Naive B cell (primary cell): ENCODE measurements at regions not wholly inside any gene's neighbourhood (a gene's known extent, or its start where the extent isn't known, plus 50 kb on each side); places are given as distances from the start of the nearest gene placed in this dataset.
"Not testable (repeated sequence)": the region's sequence is repeated elsewhere in the genome, so short reads cannot be mapped to it uniquely, and the experiment has no call there.

ENCODE experiments used
- ATAC-seq, 2 donors: fragments of 150-1000 bp; cut with Tn5 transposase; 2 replicates each; pipeline ENCODE4 v1.10.0; 2021; ENCODE audit warnings: low read depth in 2 of 2, mild to moderate bottlenecking in 2 of 2, moderate library complexity in 2 of 2
- DNase-seq: peaks from one replicate; pipeline ENCODE4 v3.0.0; 2022
- H3K27ac Mint-ChIP-seq, 6 donors: one replicate each; pipeline ENCODE4 v1.8.0; 2020 to 2022; ENCODE audit warnings: mild to moderate bottlenecking in 6 of 6, mixed read lengths in 6 of 6, moderate library complexity in 5 of 6, inconsistent platforms in 2 of 6
- H3K27me3 Mint-ChIP-seq, 3 donors: one replicate each; pipeline ENCODE4 v1.8.0; 2021 to 2022; ENCODE audit warnings: mixed read lengths in 3 of 3, mild to moderate bottlenecking in 1 of 3
- H3K36me3 Mint-ChIP-seq, 2 donors: one replicate each; pipeline ENCODE4 v1.8.0; 2020 to 2022; ENCODE audit warnings: mixed read lengths in 2 of 2, inconsistent platforms in 1 of 2, mild to moderate bottlenecking in 1 of 2
- H3K4me1 Mint-ChIP-seq, 3 donors: one replicate each; pipeline ENCODE4 v1.8.0; 2020 to 2022; ENCODE audit warnings: mixed read lengths in 3 of 3, inconsistent platforms in 1 of 3, mild to moderate bottlenecking in 1 of 3, moderate library complexity in 1 of 3
- H3K4me3 Mint-ChIP-seq, 8 donors: one replicate each; pipeline ENCODE4 v1.8.0; 2020 to 2022; ENCODE audit warnings: mild to moderate bottlenecking in 8 of 8, mixed read lengths in 8 of 8, moderate library complexity in 8 of 8, inconsistent platforms in 2 of 8
- H3K9me3 Mint-ChIP-seq, 7 donors: one replicate each; pipeline ENCODE4 v1.8.0; 2020 to 2022; ENCODE audit warnings: mixed read lengths in 7 of 7, mild to moderate bottlenecking in 5 of 7, inconsistent platforms in 2 of 7, moderate library complexity in 1 of 7

DNA sequence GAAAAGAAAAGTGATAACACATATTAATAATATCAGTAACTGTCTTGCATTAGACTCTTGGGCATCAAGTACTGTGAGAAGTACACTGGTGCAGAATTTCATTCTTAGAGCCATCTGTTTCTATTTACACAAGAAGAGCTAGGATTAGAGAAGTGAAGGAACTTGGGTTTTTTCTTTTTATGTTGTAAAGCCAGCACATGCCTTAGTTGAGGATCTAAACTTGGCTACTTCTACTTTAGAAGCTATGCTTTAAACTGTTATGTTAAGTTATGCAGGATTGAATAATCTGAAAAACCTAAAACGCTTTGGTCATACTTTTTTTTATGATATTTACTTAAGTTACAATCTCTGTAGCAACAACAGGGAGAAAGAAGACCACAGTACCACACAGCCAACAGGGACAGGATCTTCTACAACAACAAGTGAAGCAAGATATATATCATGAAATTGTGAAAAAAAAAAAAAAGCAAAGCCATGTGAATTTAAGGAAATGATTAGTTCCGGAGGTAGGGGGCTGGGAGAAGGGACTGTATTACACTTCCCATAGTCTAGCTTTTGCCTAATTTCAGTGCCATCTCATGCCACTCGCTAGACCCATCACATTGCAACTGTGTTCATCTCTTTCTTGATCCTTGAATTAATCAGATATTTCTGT lies 305.1 kb upstream of the GOT2 start:
- Mint-ChIP-seq H3K27me3 (no peaks in the 10 kb centered on the region), H3K4me3 (no peak overlapping the region), H3K27ac (peak overlapping the region in 1 of 6 donors; percentile 74), H3K36me3 (no peaks in the 10 kb centered on the region), H3K9me3 (peaks cover 0 to 15% (median 7%) of the 10 kb centered on the region in 7 donors), H3K4me1 (no peaks in the 10 kb centered on the region)
- DNase-seq (no peak), ATAC-seq (no peak)

DNA sequence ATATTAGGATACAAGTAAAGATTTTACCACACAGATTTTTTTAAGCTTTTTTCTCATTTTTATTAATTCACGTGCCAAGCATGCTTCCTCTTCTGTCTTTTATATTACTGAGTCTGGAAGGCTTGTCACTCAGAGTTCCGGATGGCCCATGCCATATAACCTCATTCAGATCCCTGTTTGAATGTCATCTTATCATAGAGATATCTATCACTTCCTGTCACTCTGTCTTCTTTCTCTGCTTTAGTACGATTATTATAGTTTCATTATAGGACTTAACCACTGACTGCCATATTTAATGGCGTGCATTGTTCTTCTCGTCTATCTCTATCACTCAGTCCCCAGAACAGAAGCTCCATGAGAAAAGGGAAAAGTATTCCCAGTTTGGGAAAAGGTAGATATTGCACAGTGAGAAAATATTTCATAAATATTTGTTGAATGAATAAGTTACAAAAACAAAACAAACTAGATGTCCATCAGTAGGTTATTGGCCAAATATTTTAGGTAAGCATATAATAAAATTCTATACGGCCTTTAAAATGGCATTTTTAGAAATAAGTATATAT lies 296.9 kb upstream of the GOT2 start:
- Mint-ChIP-seq H3K9me3 (peaks cover 0 to 15% (median 5%) of the 10 kb centered on the region in 7 donors), H3K27ac (no peak overlapping the region), H3K4me1 (no peaks in the 10 kb centered on the region), H3K36me3 (no peaks in the 10 kb centered on the region), H3K4me3 (no peak overlapping the region), H3K27me3 (no peaks in the 10 kb centered on the region)
- no peak for DNase-seq
- ATAC-seq: no peak

DNA sequence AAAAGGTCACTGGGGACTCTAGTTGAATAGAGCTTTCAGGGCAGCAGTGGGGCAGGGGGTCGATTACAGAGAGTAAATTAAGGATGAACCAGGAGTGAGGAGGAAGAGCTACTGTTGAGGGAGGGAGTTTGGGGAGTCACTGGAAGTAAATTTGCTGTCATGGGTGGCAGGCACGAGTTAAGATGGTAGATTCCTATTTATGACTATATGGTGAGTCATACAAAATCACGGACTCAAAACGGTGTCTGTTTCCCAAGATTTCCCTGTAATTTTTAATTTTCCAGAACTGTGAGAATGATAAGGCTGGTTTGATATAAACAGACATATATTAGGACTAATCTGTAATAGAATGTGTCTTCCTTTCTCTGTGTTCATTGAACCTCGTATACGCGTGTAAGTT lies 287.6 kb upstream of the GOT2 start:
- peaks cover 3 to 16% (median 8%) of the 10 kb centered on the region in 7 donors for H3K9me3 Mint-ChIP-seq
- H3K4me1 Mint-ChIP-seq: no peaks in the 10 kb centered on the region
- H3K36me3 Mint-ChIP-seq: no peaks in the 10 kb centered on the region
- H3K27ac Mint-ChIP-seq: no peak overlapping the region
- no peak for ATAC-seq
- DNase-seq: no peak
- no peak overlapping the region for H3K4me3 Mint-ChIP-seq
- H3K27me3 Mint-ChIP-seq: no peaks in the 10 kb centered on the region

DNA sequence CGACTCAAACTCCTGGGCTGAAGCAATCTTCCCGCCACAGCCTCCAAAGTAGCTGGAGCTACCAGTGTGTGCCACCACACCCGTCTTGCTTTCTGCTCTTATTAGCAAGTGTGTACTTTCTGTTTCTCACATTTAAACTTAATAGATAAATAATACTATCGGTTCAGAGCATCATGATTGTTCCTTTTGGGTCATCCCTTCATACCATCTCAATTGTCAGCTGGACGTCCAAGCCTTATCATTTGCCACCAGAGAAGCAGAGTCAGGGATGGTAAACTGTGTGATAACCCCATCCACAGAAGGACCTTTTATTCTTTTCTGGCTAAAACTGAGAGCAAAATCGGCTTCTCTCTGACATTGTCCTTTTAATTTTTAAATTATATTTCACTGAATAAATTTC lies 279.8 kb upstream of the GOT2 start:
- Mint-ChIP-seq H3K27ac (no peak overlapping the region), H3K4me1 (no peaks in the 10 kb centered on the region), H3K36me3 (no peaks in the 10 kb centered on the region), H3K27me3 (no peaks in the 10 kb centered on the region), H3K9me3 (peaks cover 0 to 20% (median 6%) of the 10 kb centered on the region in 7 donors), H3K4me3 (no peak overlapping the region)
- DNase-seq (no peak), ATAC-seq (no peak)

DNA sequence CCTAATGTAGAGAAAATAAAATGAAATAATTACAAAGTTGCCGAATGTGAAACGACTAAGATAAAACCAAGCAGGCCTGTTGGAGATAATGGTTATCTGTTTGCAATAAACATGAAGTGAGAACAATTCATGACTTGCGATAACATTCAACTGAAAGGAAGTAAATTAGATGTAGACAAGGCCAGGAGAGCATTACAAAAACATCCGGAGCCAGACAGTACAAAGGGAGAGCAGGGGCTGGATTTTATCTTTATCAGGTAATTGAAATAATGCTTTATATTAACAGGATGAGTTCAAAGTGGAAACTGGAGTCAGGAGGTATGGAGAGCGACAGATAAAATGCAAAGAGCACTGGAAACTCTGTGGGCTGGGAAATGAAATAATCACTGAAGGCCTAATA lies 265.6 kb upstream of the GOT2 start:
- no peak for DNase-seq
- no peaks in the 10 kb centered on the region for H3K4me1 Mint-ChIP-seq
- H3K27me3 Mint-ChIP-seq: no peaks in the 10 kb centered on the region
- no peak overlapping the region for H3K27ac Mint-ChIP-seq
- no peak overlapping the region for H3K4me3 Mint-ChIP-seq
- ATAC-seq: no peak
- peaks cover 0 to 5% (median 3%) of the 10 kb centered on the region in 7 donors for H3K9me3 Mint-ChIP-seq
- no peaks in the 10 kb centered on the region for H3K36me3 Mint-ChIP-seq

DNA sequence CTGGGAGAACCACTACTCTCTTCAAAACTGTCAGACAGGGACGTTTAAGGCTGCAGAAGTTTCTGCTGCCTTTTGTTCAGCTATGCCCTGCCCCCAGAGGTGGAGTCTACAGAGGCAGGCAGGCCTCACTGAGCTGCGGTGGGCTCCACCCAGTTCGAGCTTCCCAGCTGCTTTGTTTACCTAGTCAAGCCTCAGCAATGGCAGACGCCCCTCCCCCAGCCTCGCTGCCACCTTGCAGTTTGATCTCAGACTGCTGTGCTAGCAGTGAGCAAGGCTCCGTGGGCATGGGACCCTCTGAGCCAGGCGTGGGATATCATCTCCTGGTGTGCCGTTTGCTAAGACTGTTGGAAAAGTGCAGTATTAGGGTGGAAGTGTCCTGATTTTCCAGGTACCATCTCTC lies 258.6 kb upstream of the GOT2 start:
- not testable (repeated sequence) for DNase-seq, H3K4me3 Mint-ChIP-seq, ATAC-seq, H3K27ac Mint-ChIP-seq, H3K36me3 Mint-ChIP-seq, H3K27me3 Mint-ChIP-seq, H3K4me1 Mint-ChIP-seq
- peaks cover 12 to 35% (median 18%) of the 10 kb centered on the region in 7 donors for H3K9me3 Mint-ChIP-seq

DNA sequence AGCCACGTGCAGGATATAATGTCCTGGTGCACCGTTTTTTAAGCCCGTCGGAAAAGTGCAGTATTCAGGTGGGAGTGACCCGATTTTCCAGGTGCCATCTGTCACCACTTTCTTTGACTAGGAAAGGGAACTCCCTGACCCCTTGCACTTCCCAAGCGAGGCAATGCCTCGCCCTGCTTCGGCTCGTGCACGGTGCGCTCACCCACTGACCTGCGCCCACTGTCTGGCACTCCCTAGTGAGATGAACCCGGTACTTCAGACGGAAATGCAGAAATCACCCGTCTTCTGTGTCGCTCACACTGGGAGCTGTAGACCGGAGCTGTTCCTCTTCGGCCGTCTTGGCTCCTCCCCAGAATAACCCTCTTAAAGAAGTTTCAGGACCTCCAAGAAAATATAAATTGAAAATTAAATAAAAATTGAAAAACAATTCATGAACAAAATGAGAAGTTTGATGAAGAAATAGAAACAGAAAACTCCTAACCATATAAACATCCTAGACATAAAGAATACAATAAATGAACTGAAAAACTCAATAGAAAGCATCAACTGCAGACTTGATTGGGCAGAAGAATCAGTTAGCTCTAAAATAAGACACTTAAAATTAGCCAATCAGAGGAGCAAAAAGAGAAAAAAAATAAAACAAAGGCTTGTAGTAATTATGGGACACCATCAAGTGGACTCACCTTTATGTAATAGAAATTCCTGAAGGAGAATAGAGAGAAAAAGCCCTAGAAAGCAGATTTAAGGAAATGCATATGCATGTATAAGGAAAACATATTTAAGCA lies 249.3 kb upstream of the GOT2 start:
- H3K36me3 Mint-ChIP-seq: peaks cover 0 to 12% of the 10 kb centered on the region in 2 donors
- not testable (repeated sequence) for H3K4me1 Mint-ChIP-seq, ATAC-seq, DNase-seq, H3K4me3 Mint-ChIP-seq, H3K27ac Mint-ChIP-seq, H3K27me3 Mint-ChIP-seq
- peaks cover 6 to 34% (median 16%) of the 10 kb centered on the region in 7 donors for H3K9me3 Mint-ChIP-seq

DNA sequence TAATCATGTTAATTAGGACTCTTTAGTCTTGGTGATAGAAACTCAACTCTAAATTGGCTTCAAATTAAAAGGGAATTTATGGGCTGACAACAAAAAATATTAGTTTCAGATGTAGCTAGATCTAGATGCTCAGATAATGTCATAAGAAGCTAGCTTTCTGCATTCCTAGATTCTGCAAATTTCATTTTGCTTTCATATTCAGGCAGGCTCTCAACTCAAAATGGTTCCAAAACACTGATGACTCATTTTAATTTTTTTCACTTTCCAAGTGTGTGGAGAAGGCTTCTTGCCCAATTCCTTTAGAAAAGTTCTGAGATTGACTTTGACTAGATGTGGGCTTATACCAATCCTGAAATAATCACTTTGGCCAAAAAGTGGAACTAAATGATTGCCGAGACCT lies 236.7 kb upstream of the GOT2 start:
- no peaks in the 10 kb centered on the region for H3K4me1 Mint-ChIP-seq
- no peak overlapping the region for H3K4me3 Mint-ChIP-seq
- no peak overlapping the region for H3K27ac Mint-ChIP-seq
- peaks cover 0 to 2% (median 0%) of the 10 kb centered on the region in 7 donors for H3K9me3 Mint-ChIP-seq
- DNase-seq (no peak), ATAC-seq (no peak)
- no peaks in the 10 kb centered on the region for H3K36me3 Mint-ChIP-seq
- no peaks in the 10 kb centered on the region for H3K27me3 Mint-ChIP-seq

DNA sequence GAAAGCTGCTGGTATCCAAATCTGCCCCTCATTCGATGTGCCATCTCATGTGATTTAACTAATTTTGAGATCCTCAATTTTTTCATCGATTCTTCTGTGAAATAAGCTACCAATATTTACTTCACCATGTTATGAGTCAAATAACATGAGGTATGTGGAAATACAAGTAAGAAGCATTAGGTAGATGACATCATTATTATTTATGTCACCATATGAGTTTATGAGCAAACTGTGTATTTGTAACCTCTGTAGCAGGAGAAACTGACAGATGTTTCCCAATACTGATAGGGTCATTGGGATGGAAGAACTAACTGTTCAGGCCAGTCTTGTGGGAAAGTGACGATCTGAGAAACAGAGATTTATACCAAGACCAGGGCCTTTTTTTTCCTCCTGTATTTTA lies 229.4 kb upstream of the GOT2 start:
- Mint-ChIP-seq H3K9me3 (peaks cover 0 to 9% (median 5%) of the 10 kb centered on the region in 7 donors), H3K27ac (no peak overlapping the region), H3K36me3 (no peaks in the 10 kb centered on the region), H3K4me3 (no peak overlapping the region), H3K27me3 (no peaks in the 10 kb centered on the region), H3K4me1 (no peaks in the 10 kb centered on the region)
- no peak for DNase-seq
- ATAC-seq: no peak

DNA sequence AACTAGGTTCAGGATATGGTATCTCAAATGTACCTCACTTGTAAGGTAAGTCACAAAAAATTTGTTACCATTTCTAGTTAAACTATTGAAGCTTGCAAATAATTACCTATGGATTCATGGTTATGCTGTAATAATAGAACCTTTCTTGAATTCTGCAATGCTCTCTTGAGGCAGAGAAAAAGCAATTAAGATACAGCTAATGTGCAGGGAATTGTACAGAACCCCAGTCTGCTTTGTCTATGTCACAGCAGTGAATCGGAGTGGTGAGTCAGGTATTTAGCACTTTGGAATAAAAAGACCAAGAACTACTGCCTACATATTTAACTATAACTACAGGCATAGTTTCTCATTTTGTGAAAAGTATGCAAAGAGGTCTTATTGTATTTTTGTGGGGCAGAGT lies 228.7 kb upstream of the GOT2 start:
- no peak for ATAC-seq
- no peak overlapping the region for H3K4me3 Mint-ChIP-seq
- no peaks in the 10 kb centered on the region for H3K27me3 Mint-ChIP-seq
- no peaks in the 10 kb centered on the region for H3K36me3 Mint-ChIP-seq
- H3K4me1 Mint-ChIP-seq: no peaks in the 10 kb centered on the region
- peaks cover 0 to 9% (median 5%) of the 10 kb centered on the region in 7 donors for H3K9me3 Mint-ChIP-seq
- H3K27ac Mint-ChIP-seq: no peak overlapping the region
- no peak for DNase-seq

DNA sequence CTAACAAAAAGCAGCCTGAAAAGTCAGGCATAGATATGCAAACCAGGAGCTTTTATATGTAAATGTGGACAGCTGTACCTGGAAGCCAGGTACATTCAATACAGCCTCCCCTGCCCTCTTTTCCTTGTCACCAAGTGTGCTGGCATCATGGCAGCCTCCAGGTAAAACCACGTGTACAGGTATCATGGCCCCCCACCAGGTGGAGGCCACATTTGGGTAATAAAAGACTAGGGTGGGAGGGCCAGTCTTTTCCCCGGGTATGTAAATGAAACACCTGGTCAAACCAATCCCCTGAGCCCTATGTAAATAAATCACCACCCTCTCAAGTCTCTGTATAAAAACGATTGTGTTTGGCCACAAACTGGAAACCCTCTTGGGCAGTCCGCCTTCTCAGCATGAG lies 226.4 kb upstream of the GOT2 start:
- no peak for ATAC-seq
- H3K4me3 Mint-ChIP-seq: no peak overlapping the region
- no peak overlapping the region for H3K27ac Mint-ChIP-seq
- no peaks in the 10 kb centered on the region for H3K27me3 Mint-ChIP-seq
- no peaks in the 10 kb centered on the region for H3K4me1 Mint-ChIP-seq
- H3K36me3 Mint-ChIP-seq: no peaks in the 10 kb centered on the region
- H3K9me3 Mint-ChIP-seq: peaks cover 0 to 9% (median 5%) of the 10 kb centered on the region in 7 donors
- no peak for DNase-seq

DNA sequence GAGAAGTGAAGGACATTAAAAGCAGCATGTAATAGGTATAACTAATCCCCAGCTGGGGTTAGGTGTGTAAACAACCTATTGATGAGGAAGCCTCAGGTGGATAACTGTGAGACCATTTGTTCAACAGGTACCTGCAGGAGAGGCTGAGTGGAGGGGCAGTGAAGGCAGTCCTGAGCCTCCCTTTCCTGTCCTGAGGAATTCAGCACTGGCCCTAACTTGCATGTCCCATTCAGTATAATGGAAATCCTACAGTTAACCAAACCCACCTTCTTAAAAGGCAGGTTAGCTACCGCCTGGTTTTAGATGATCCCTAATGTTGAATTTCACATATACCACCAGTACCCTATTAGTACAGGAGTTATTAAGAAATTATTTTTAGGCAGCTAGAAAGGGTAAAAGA lies 225.9 kb upstream of the GOT2 start:
- no peak overlapping the region for H3K4me3 Mint-ChIP-seq
- H3K4me1 Mint-ChIP-seq: no peaks in the 10 kb centered on the region
- ATAC-seq (no peak), DNase-seq (no peak)
- no peaks in the 10 kb centered on the region for H3K27me3 Mint-ChIP-seq
- no peaks in the 10 kb centered on the region for H3K36me3 Mint-ChIP-seq
- no peak overlapping the region for H3K27ac Mint-ChIP-seq
- peaks cover 0 to 9% (median 5%) of the 10 kb centered on the region in 7 donors for H3K9me3 Mint-ChIP-seq

DNA sequence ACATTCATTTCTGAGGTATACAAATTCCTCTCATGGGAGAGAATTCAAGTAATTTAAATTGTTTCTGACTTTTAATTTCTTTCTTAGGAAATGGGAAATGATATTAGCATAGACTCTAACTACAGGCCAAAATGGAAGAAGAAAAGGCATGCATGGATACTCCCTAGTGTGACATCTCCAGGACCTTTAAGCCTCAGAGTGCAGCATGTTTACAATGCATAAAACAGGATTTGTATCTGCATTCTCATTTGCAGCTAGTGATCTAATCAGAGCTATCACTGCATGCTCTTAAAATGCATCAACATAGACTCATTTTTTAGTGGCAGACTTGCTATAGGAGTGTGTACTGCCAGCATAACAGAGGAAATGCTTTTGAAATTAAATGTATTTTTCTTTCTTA lies 224.6 kb upstream of the GOT2 start:
- H3K4me1 Mint-ChIP-seq: no peaks in the 10 kb centered on the region
- H3K9me3 Mint-ChIP-seq: peaks cover 0 to 6% (median 0%) of the 10 kb centered on the region in 7 donors
- H3K36me3 Mint-ChIP-seq: no peaks in the 10 kb centered on the region
- no peak overlapping the region for H3K4me3 Mint-ChIP-seq
- H3K27me3 Mint-ChIP-seq: no peaks in the 10 kb centered on the region
- ATAC-seq (no peak), DNase-seq (no peak)
- H3K27ac Mint-ChIP-seq: no peak overlapping the region

DNA sequence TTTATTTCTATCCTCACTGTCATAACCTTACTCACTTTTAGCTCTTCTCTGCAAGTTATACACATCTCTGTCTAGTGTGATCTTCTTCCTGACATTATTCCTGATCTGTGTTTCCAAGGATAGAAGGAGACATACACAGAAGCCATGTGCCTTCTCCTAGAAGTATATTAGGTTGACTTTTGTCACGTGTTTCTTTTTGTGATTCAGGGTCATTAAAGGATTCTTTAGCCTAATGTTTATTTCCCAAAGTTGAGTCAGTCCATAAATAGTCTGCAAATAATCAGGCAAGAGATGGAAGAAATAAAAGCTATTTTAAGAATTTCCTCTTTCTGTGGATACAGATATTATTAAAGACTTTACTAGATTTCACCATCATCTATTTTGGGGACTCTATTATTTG lies 214.1 kb upstream of the GOT2 start:
- Mint-ChIP-seq H3K27me3 (no peaks in the 10 kb centered on the region), H3K9me3 (peaks cover 2 to 18% (median 4%) of the 10 kb centered on the region in 7 donors), H3K27ac (no peak overlapping the region), H3K4me3 (no peak overlapping the region), H3K4me1 (no peaks in the 10 kb centered on the region), H3K36me3 (no peaks in the 10 kb centered on the region)
- DNase-seq (no peak), ATAC-seq (no peak)
